ENCODE measurements at regions not wholly inside any gene's neighbourhood (a gene's known extent, or its start where the extent isn't known, plus 50 kb on each side); places are given as distances from the start of the nearest gene placed in this dataset.

DNA sequence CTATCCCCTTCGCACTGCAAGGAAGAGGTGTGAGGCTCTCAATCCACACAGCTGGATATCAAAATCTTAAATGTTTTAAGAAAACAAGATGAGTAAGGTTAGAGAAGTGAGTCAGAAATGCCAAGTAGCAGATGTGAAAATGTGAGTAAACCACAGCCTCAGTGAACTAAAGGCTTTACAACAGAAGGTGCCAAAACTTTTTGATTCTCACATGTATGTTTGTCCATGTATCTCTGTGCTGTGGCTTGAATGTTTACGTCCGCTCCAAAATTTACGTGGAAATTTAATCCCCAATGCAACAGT, 126.8 kb upstream of the PFN2 start:
- no peak overlapping the region for H2BK12ac ChIP-seq (ENCODE audit: low read depth, low read length)
- no peak overlapping the region for H4K5ac ChIP-seq (ENCODE audit: insufficient read length, low read depth, low read length)
- H3K9ac ChIP-seq (replicated peaks in 1 of 4; ENCODE audit: extremely low read depth in 1 of 4, low read depth in 3 of 4, low read length in 3 of 4) = no peak overlapping the region
- H3K4me2 ChIP-seq (ENCODE audit: insufficient read depth in 1 of 2, low read depth in 2 of 2, low read length in 2 of 2) = peak overlapping the region in 1 of 2 experiments; percentile 28; a peak in 1 of 4 replicates
- H2BK20ac ChIP-seq (ENCODE audit: low read length) = no peak overlapping the region
- no peak overlapping the region for H3K27ac ChIP-seq (ENCODE audit: low read depth, low read length)
- H3K4ac ChIP-seq (replicated peaks; ENCODE audit: insufficient read length, low read depth, low read length) = no peak overlapping the region
- no peaks in the 10 kb centered on the region for H4K20me1 ChIP-seq (replicated peaks in 1 of 2; ENCODE audit: control insufficient read depth in 1 of 2, insufficient read depth in 2 of 2, low read length in 2 of 2)
- no peak for FAIRE-seq
- H3K56ac ChIP-seq (replicated peaks; ENCODE audit: insufficient read length, low read depth, low read length) = no peak overlapping the region
- no peak overlapping the region for H4K8ac ChIP-seq (ENCODE audit: extremely low read depth, insufficient read depth, low read length)
- H3K4me3 ChIP-seq (ENCODE audit: extremely low read depth in 1 of 4, insufficient read depth in 2 of 4, low read depth in 3 of 4, low read length in 4 of 4) = no peak overlapping the region
- H2AFZ ChIP-seq (ENCODE audit: low read length) = 0 out of 2 replicates have a peak overlapping the region, but pooled peaks have one; percentile 89
- WGBS, 2 experiments (ENCODE audit: extremely low coverage in 1 of 2, insufficient coverage in 1 of 2, insufficient read length in 1 of 2, insufficient replicate concordance in 2 of 2, low coverage in 1 of 2, low lambda C conversion rate in 2 of 2, missing lambda C conversion rate in 1 of 2) = 69% methylated on average over 4 of the region's 4 CpGs; no CpG with 5 or more reads in 1 of the 2 experiments
- no peaks in the 10 kb centered on the region for H3K27me3 ChIP-seq (replicated peaks in 1 of 4; ENCODE audit: control insufficient read depth in 3 of 4, extremely low read depth in 1 of 4, insufficient read depth in 3 of 4, low read length in 3 of 4)
- no peaks in the 10 kb centered on the region for H3K23me2 ChIP-seq (ENCODE audit: low read depth, low read length)
- no peaks in the 10 kb centered on the region for H3K36me3 ChIP-seq (ENCODE audit: control insufficient read depth in 2 of 4, insufficient read depth in 4 of 4, low read length in 3 of 4)
- no peaks in the 10 kb centered on the region for H3K79me2 ChIP-seq (ENCODE audit: control insufficient read depth in 1 of 2, insufficient read depth in 2 of 2, low read length in 2 of 2)
- no peak overlapping the region for H3K14ac ChIP-seq (ENCODE audit: insufficient read length)
- H3K79me1 ChIP-seq (ENCODE audit: low read depth, low read length) = no peaks in the 10 kb centered on the region
- H2BK120ac ChIP-seq (replicated peaks; ENCODE audit: low read depth, low read length) = no peak overlapping the region
- H4K91ac ChIP-seq (replicated peaks; ENCODE audit: insufficient read length, low read length) = no peak overlapping the region
- H3K4me1 ChIP-seq (replicated peaks in 1 of 4; ENCODE audit: control insufficient read depth in 3 of 4, insufficient read depth in 4 of 4, low read length in 3 of 4) = peaks cover 8 to 15% (median 12%) of the 10 kb centered on the region in 4 experiments; a peak in 6 of 7 replicates
- no peak overlapping the region for H2BK5ac ChIP-seq (ENCODE audit: low read depth, low read length)
- DNase-seq (ENCODE audit: low read depth in 1 of 2, low spot score in 2 of 2) = no peak
- no peaks in the 10 kb centered on the region for H3K9me3 ChIP-seq (ENCODE audit: insufficient read depth in 2 of 2, low read depth in 1 of 2, low read length in 1 of 2)
- ChIA-PET POLR2A (ENCODE audit: partially characterized antibody) (no interaction called here), CTCF (ENCODE audit: partially characterized antibody) (interaction anchor here (2.0 kb wide), 1 partner anchor 9 kb away, joined by 4 read pairs; no protein-coding TSS in a partner anchor)
- H2AK5ac ChIP-seq (ENCODE audit: low read depth, low read length) = no peak overlapping the region
- H3K18ac ChIP-seq (ENCODE audit: extremely low read depth, low read length) = no peak overlapping the region
- no peak overlapping the region for H2BK15ac ChIP-seq (ENCODE audit: low read length)
- TF ChIP-seq RXRA (IDR thresholded peaks at IDR 0.05; ENCODE audit: insufficient read depth, low read depth, low read length) (no peak), TCF12 (IDR thresholded peaks at IDR 0.05; ENCODE audit: low read depth, low read length) (no peak), SIRT6 (IDR thresholded peaks at IDR 0.05; ENCODE audit: low read length) (no peak), SP1 (IDR thresholded peaks at IDR 0.05; ENCODE audit: low read depth, low read length) (no peak), CTBP2 (IDR thresholded peaks at IDR 0.05; ENCODE audit: borderline replicate concordance, insufficient read depth, insufficient read length, low read length) (no peak), TEAD4 (IDR thresholded peaks at IDR 0.05; ENCODE audit: low read depth, low read length) (no peak), KDM1A (IDR thresholded peaks at IDR 0.05; ENCODE audit: borderline replicate concordance, low read length) (no peak), TAF1 (IDR thresholded peaks at IDR 0.05; ENCODE audit: low read depth, low read length) (no peak), BACH1 (IDR thresholded peaks at IDR 0.05; ENCODE audit: low read length) (no peak), ZNF274 (IDR thresholded peaks at IDR 0.05; ENCODE audit: borderline replicate concordance, extremely low read depth, low read length) (no peak)
- TF ChIP-seq, protein P1, sequence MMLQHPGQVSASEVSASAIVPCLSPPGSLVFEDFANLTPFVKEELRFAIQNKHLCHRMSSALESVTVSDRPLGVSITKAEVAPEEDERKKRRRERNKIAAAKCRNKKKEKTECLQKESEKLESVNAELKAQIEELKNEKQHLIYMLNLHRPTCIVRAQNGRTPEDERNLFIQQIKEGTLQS (IDR thresholded peaks at IDR 0.05; ENCODE audit: insufficient read depth, low read depth, low read length) = no peak
- no peak overlapping the region for H3K23ac ChIP-seq (ENCODE audit: insufficient read length)
